ENCODE measurements at regions not wholly inside any gene's neighbourhood (a gene's known extent, or its start where the extent isn't known, plus 50 kb on each side); places are given as distances from the start of the nearest gene placed in this dataset.
"Not testable (repeated sequence)": the region's sequence is repeated elsewhere in the genome, so short reads cannot be mapped to it uniquely, and the experiment has no call there.

DNA sequence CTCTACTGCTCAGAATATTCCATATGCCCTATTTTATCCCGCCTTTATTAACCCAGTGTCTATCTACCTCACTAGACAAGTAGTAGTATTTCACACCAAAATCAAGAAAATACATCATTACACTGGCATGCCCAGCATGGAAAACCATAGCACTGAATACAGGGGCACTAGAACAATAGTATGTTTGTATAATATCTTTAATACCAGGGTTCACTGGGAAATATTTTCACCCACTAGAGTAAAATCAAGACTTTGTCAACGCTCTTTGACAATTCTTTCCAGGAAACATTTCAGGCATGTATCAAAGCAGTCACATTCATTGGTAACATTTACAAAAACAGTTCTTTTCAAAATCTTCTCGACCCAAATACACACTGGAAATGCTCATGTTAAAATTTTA lies 119.3 kb upstream of the BEND6 start:
- H3K27ac ChIP-seq (ENCODE audit: low read length) = no peak overlapping the region
- H3K4me3 ChIP-seq (ENCODE audit: low read length) = no peak overlapping the region
- H3K9me3 ChIP-seq (ENCODE audit: insufficient read depth, low read depth, low read length) = no peaks in the 10 kb centered on the region
- no peaks in the 10 kb centered on the region for H3K36me3 ChIP-seq (ENCODE audit: insufficient read depth, low read depth, low read length)
- no peak overlapping the region for H3K9ac ChIP-seq (ENCODE audit: low read depth, low read length)
- H3K4me1 ChIP-seq (ENCODE audit: insufficient read depth, low read length) = peaks cover 27% of the 10 kb centered on the region
- no peaks in the 10 kb centered on the region for H3K27me3 ChIP-seq (ENCODE audit: insufficient read depth, low read length)

DNA sequence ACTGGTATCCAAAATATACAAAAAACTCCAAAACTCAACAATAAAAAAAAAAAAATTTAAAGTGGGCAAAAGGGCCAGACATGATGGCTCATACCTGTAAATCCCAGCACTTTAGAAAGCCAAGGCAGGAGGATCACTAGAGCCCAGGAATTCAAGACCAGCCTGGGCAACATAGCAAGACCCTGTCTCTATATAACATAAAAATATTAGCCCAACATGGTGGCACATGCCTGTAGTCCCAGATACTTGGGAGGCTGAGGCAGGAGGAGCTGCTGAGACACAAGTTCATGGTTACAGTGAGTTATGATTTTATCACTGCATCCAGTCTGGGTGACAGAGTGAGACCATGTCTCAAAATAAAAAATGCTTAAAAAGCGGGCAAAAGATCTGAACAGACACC lies 121.0 kb upstream of the BEND6 start:
- Histone ChIP-seq H3K36me3 (ENCODE audit: insufficient read depth, low read depth, low read length) (no peaks in the 10 kb centered on the region), H3K9ac (ENCODE audit: low read depth, low read length) (no peak overlapping the region), H3K4me1 (ENCODE audit: insufficient read depth, low read length) (peaks cover 14% of the 10 kb centered on the region), H3K9me3 (ENCODE audit: insufficient read depth, low read depth, low read length) (no peaks in the 10 kb centered on the region), H3K4me3 (ENCODE audit: low read length) (no peak overlapping the region), H3K27me3 (ENCODE audit: insufficient read depth, low read length) (no peaks in the 10 kb centered on the region), H3K27ac (ENCODE audit: low read length) (no peak overlapping the region)

DNA sequence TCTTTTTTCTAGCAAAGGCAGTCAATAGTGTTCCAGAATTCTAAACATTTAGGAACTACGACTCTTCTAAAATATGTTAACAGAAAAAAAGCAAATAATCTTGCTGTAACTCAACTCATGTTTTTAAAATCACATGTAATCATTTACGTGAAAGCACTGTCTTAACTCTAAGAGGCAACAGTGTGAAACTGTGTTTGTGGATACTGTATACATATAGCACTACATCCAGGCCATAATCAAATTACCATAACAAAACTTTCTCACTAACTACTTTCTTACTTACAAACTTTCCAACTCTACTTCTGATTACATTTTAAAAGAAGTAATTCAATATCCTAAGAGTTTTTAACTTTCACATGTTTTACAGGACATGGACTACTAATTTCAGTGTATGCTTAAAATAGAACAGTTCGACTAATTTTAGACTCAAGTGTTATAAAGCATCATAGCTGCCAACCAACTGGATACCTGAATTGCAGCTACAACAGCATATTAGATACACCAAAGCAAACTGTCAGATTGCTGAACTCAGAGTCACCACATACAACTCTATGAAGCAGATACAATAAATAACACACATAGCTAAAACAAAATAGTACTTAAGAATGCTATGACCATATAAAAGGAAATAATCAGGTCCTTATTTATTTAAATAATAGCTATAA lies 121.6 kb upstream of the BEND6 start:
- Histone ChIP-seq H3K9me3 (ENCODE audit: insufficient read depth, low read depth, low read length) (no peaks in the 10 kb centered on the region), H3K4me1 (ENCODE audit: insufficient read depth, low read length) (peaks cover 18% of the 10 kb centered on the region), H3K27me3 (ENCODE audit: insufficient read depth, low read length) (no peaks in the 10 kb centered on the region), H3K36me3 (ENCODE audit: insufficient read depth, low read depth, low read length) (no peaks in the 10 kb centered on the region), H3K27ac (ENCODE audit: low read length) (no peak overlapping the region), H3K4me3 (ENCODE audit: low read length) (no peak overlapping the region), H3K9ac (ENCODE audit: low read depth, low read length) (no peak overlapping the region)

DNA sequence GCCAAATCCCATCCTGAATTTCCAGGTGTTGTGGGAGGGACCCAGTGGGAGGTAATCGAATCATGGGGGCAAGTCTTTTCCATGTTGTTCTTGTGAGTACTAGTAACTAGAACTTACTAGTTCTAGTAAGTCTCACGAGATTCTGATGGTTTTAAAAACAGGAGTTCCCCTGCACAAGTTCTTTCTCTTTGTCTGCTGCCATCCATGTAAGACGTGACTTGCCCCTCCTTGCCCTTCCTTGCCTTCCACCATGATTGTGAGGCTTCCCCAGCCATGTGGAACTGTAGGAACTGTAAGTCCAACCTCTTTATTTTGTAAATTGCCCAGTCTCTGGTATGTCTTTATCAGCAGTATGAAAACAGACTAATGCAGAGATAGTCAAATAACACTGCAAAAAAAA lies 122.7 kb upstream of the BEND6 start:
- Histone ChIP-seq H3K27me3 (ENCODE audit: insufficient read depth, low read length) (no peaks in the 10 kb centered on the region), H3K9ac (ENCODE audit: low read depth, low read length) (no peak overlapping the region), H3K9me3 (ENCODE audit: insufficient read depth, low read depth, low read length) (no peaks in the 10 kb centered on the region), H3K4me3 (ENCODE audit: low read length) (no peak overlapping the region), H3K4me1 (ENCODE audit: insufficient read depth, low read length) (peaks cover 14% of the 10 kb centered on the region), H3K27ac (ENCODE audit: low read length) (no peak overlapping the region), H3K36me3 (ENCODE audit: insufficient read depth, low read depth, low read length) (no peaks in the 10 kb centered on the region)

DNA sequence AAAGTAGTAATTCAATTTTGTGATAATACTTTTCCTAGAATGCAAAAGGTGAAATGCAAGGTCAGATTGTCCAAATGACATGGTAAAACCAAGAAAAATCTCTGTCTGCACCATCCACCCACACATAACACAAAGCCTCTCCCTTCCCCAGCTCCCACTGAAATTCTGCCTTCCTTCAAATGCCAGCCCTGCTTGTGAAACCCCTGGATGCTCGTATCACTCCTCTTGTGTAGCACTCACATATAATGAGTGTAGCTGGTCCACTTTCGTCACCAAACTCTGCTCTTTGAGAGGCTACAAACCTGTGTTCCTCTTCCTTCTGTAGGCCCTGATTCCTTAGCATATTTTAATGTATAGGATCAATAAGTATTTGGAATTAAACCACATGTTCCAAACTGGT lies 123.6 kb upstream of the BEND6 start:
- no peak overlapping the region for H3K27ac ChIP-seq (ENCODE audit: low read length)
- H3K9ac ChIP-seq (ENCODE audit: low read depth, low read length) = no peak overlapping the region
- no peak overlapping the region for H3K4me3 ChIP-seq (ENCODE audit: low read length)
- no peaks in the 10 kb centered on the region for H3K9me3 ChIP-seq (ENCODE audit: insufficient read depth, low read depth, low read length)
- H3K4me1 ChIP-seq (ENCODE audit: insufficient read depth, low read length) = peaks cover 14% of the 10 kb centered on the region
- H3K27me3 ChIP-seq (ENCODE audit: insufficient read depth, low read length) = no peaks in the 10 kb centered on the region
- no peaks in the 10 kb centered on the region for H3K36me3 ChIP-seq (ENCODE audit: insufficient read depth, low read depth, low read length)

DNA sequence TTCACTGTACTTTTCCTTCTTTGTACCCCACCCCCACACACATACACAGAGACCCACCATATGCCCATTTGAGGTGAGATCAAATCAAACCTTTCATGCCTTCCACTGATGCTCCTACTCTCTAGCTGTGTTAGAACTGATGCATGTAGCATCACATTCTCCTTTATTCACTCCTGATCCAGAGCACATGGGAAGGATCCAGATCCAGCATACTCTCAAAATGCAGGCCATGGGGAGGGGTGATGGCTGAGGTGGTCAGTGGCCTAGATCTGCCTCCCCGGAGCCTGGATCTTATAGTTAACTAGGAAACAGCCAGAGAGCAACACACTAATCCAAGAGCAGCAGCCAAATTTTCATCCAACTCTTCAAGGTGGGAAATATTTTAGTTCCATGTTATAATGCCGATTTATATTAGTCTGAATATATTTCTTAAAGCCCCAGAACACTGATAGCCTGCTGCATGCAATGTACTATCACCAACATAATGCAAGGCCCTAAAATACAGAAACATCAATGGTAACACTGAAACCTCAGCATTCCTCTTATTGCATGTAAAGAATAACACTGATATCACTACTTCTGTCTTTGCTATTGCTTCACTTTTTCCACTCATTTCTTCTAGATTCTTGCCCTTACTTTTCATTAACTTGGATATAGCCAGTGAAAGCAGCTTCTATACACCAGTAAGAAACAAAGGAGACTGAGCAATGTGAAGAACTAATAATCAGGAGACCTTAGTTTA lies 126.8 kb upstream of the BEND6 start:
- Histone ChIP-seq H3K4me1 (ENCODE audit: insufficient read depth, low read length) (peaks cover 14% of the 10 kb centered on the region), H3K4me3 (ENCODE audit: low read length) (no peak overlapping the region), H3K27ac (ENCODE audit: low read length) (no peak overlapping the region), H3K27me3 (ENCODE audit: insufficient read depth, low read length) (no peaks in the 10 kb centered on the region), H3K9ac (ENCODE audit: low read depth, low read length) (no peak overlapping the region), H3K9me3 (ENCODE audit: insufficient read depth, low read depth, low read length) (no peaks in the 10 kb centered on the region), H3K36me3 (ENCODE audit: insufficient read depth, low read depth, low read length) (no peaks in the 10 kb centered on the region)

DNA sequence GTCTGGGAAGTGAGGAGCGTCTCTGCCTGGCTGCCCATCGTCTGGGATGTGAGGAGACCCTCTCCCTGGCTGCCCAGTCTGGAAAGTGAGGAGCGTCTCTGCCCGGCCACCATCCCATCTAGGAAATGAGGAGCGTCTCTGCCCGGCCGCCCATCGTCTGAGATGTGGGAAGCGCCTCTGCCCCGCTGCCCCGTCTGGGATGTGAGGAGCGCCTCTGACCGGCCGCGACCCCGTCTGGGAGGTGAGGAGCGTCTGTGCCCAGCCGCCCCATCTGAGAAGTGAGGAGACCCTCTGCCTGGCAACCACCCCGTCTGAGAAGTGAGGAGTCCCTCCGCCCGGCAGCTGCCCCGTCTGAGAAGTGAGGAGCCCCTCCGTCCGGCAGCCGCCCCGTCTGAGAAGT lies 130.5 kb upstream of the BEND6 start:
- H3K27ac ChIP-seq (ENCODE audit: low read length); H3K27me3 ChIP-seq (ENCODE audit: insufficient read depth, low read length); H3K4me3 ChIP-seq (ENCODE audit: low read length); H3K9me3 ChIP-seq (ENCODE audit: insufficient read depth, low read depth, low read length); H3K36me3 ChIP-seq (ENCODE audit: insufficient read depth, low read depth, low read length); H3K9ac ChIP-seq (ENCODE audit: low read depth, low read length): not testable (repeated sequence)
- peaks cover 14% of the 10 kb centered on the region for H3K4me1 ChIP-seq (ENCODE audit: insufficient read depth, low read length)

DNA sequence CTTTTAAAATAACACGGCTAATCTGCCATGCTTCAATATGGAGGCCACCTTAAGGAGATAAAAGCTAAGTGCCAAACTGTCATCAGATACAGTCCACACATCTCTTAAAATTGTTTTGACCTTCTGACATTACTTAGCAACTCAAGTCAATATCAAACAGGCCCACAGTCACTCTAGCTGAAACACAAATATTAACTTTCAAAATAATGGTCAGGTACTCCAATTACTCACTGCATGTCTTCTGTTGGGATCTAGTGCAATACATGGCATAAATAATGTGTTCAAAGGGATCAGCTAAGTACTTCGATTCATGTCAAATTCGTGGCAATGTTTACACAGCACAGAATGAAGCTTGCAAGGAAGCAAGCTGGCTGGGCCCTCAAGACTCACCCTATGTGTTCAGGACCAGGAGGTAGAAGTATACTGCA lies 133.9 kb upstream of the BEND6 start:
- peaks cover 6% of the 10 kb centered on the region for H3K4me1 ChIP-seq (ENCODE audit: insufficient read depth, low read length)
- H3K4me3 ChIP-seq (ENCODE audit: low read length) = no peak overlapping the region
- no peaks in the 10 kb centered on the region for H3K27me3 ChIP-seq (ENCODE audit: insufficient read depth, low read length)
- H3K9ac ChIP-seq (ENCODE audit: low read depth, low read length) = no peak overlapping the region
- no peaks in the 10 kb centered on the region for H3K9me3 ChIP-seq (ENCODE audit: insufficient read depth, low read depth, low read length)
- no peak overlapping the region for H3K27ac ChIP-seq (ENCODE audit: low read length)
- H3K36me3 ChIP-seq (ENCODE audit: insufficient read depth, low read depth, low read length) = no peaks in the 10 kb centered on the region

DNA sequence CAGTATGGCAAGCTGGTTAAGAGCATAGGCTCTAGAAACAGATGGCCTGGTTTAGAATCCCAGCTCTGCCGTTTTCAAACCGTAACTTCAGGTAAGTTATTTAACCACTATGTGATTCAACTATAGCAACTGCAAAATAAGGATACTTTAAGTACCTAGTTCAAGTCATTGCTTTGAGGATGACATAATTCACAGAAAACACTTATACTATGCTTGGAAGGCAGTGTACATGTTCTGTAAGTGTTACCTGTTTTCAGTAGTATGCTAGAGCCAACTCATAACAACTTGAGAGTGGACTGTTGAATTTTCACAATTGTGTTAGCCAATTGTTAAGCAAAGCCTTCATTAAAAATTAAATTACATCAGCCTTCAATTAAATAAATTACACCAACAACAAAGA lies 134.8 kb upstream of the BEND6 start:
- H3K4me1 ChIP-seq (ENCODE audit: insufficient read depth, low read length) = peaks cover 6% of the 10 kb centered on the region
- no peaks in the 10 kb centered on the region for H3K27me3 ChIP-seq (ENCODE audit: insufficient read depth, low read length)
- H3K27ac ChIP-seq (ENCODE audit: low read length) = no peak overlapping the region
- no peaks in the 10 kb centered on the region for H3K36me3 ChIP-seq (ENCODE audit: insufficient read depth, low read depth, low read length)
- no peak overlapping the region for H3K9ac ChIP-seq (ENCODE audit: low read depth, low read length)
- no peaks in the 10 kb centered on the region for H3K9me3 ChIP-seq (ENCODE audit: insufficient read depth, low read depth, low read length)
- H3K4me3 ChIP-seq (ENCODE audit: low read length) = no peak overlapping the region

DNA sequence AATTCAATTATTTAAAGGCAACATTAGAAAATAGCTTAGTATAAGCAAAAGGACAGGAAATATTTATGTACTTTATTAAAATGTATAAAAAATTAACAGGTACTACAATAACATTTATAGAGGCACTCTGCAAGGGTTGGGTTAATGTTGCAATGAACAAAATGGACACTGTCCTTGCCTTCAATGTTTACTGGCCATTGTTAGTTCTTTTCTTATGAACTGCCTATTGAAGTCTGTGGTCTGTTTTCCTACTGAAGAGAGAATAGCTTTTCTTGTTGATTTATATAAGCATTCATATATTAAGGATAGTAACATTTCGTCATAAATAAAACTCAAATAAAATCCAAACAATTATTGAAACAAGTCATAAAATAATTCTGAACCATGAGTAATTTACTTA lies 135.3 kb upstream of the BEND6 start:
- Histone ChIP-seq H3K27me3 (ENCODE audit: insufficient read depth, low read length) (no peaks in the 10 kb centered on the region), H3K27ac (ENCODE audit: low read length) (no peak overlapping the region), H3K9me3 (ENCODE audit: insufficient read depth, low read depth, low read length) (no peaks in the 10 kb centered on the region), H3K9ac (ENCODE audit: low read depth, low read length) (no peak overlapping the region), H3K4me1 (ENCODE audit: insufficient read depth, low read length) (peaks cover 6% of the 10 kb centered on the region), H3K4me3 (ENCODE audit: low read length) (no peak overlapping the region), H3K36me3 (ENCODE audit: insufficient read depth, low read depth, low read length) (no peaks in the 10 kb centered on the region)

DNA sequence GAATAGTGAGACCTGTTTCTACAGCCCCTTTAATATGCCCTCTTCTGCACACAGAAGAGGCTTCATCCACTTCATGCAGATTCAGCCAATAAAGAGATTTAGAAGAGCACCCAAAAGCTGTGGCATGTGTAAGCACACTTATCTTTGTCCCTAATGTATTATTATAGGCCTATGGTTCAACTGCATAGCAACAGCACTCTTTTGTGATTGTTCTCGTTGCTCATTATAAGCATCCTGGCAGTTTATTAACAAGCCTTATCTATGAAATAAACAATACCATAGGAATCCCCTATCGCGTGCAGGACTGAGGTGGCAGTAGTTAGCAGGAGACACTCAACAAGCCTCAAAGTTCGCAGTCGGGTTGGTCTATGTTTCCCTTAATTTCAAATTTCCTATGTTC lies 138.5 kb upstream of the BEND6 start:
- Histone ChIP-seq H3K4me1 (ENCODE audit: insufficient read depth, low read length) (peaks cover 6% of the 10 kb centered on the region), H3K27me3 (ENCODE audit: insufficient read depth, low read length) (no peaks in the 10 kb centered on the region), H3K9me3 (ENCODE audit: insufficient read depth, low read depth, low read length) (no peaks in the 10 kb centered on the region), H3K36me3 (ENCODE audit: insufficient read depth, low read depth, low read length) (no peaks in the 10 kb centered on the region), H3K9ac (ENCODE audit: low read depth, low read length) (no peak overlapping the region), H3K27ac (ENCODE audit: low read length) (no peak overlapping the region), H3K4me3 (ENCODE audit: low read length) (no peak overlapping the region)

DNA sequence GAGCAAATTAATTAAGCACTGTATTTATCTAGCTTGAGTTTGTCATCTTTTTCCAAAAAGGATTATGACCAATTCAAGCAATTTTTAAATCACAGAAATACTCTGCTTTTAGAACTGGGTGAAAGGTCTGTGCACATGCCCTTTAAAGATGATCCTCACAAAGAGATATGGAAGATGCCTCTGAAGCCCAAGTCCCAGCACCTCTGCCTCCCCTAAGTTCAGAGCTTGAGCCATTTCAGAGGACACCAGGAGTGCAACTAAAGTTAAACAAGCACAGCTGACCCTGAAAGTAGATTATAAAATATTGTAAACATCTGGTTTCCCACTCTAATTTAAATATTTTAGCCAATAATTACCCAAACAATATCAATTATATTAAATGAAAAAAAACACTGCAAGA lies 139.5 kb upstream of the BEND6 start:
- Histone ChIP-seq H3K27ac (ENCODE audit: low read length) (no peak overlapping the region), H3K9me3 (ENCODE audit: insufficient read depth, low read depth, low read length) (no peaks in the 10 kb centered on the region), H3K4me3 (ENCODE audit: low read length) (no peak overlapping the region), H3K27me3 (ENCODE audit: insufficient read depth, low read length) (no peaks in the 10 kb centered on the region), H3K36me3 (ENCODE audit: insufficient read depth, low read depth, low read length) (no peaks in the 10 kb centered on the region), H3K9ac (ENCODE audit: low read depth, low read length) (no peak overlapping the region), H3K4me1 (ENCODE audit: insufficient read depth, low read length) (peaks cover 6% of the 10 kb centered on the region)

All from iPS-20b (cell line).